ENCODE measurements at regions not wholly inside any gene's neighbourhood (a gene's known extent, or its start where the extent isn't known, plus 50 kb on each side); places are given as distances from the start of the nearest gene placed in this dataset.
"Not testable (repeated sequence)": the region's sequence is repeated elsewhere in the genome, so short reads cannot be mapped to it uniquely, and the experiment has no call there.

GRCh38 chr13:34357435-34358232, 539.7 kb downstream of the RFC3 start:
- no peak for ATAC-seq (replicated peaks)

GRCh38 chr13:34358811-34359513, 541.0 kb downstream of the RFC3 start:
- Mint-ChIP-seq H3K9me3 (peaks cover 0 to 3% of the 10 kb centered on the region in 2 donors), H3K27ac (no peak overlapping the region), H3K4me1 (peaks cover 0 to 2% of the 10 kb centered on the region in 2 donors), H3K27me3 (no peaks in the 10 kb centered on the region), H3K4me3 (no peak overlapping the region), H3K36me3 (no peaks in the 10 kb centered on the region)
- ATAC-seq (replicated peaks) (no peak), DNase-seq (no peak)

More at GRCh38 chr13:34357435-34358232, 539.7 kb downstream of the RFC3 start:
- H3K36me3 Mint-ChIP-seq: no peaks in the 10 kb centered on the region
- peaks cover 0 to 3% of the 10 kb centered on the region in 2 donors for H3K9me3 Mint-ChIP-seq
- no peaks in the 10 kb centered on the region for H3K27me3 Mint-ChIP-seq
- peaks cover 0 to 2% of the 10 kb centered on the region in 2 donors for H3K4me1 Mint-ChIP-seq
- H3K4me3 Mint-ChIP-seq: no peak overlapping the region
- H3K27ac Mint-ChIP-seq: no peak overlapping the region
- no peak for DNase-seq

GRCh38 chr13:34360702-34361101, 542.8 kb downstream of the RFC3 start:
- H3K36me3 Mint-ChIP-seq: no peaks in the 10 kb centered on the region
- DNase-seq (no peak), ATAC-seq (replicated peaks) (no peak)
- H3K9me3 Mint-ChIP-seq: peaks cover 0 to 3% of the 10 kb centered on the region in 2 donors
- no peaks in the 10 kb centered on the region for H3K27me3 Mint-ChIP-seq
- no peak overlapping the region for H3K27ac Mint-ChIP-seq
- H3K4me1 Mint-ChIP-seq: peaks cover 0 to 2% of the 10 kb centered on the region in 2 donors
- H3K4me3 Mint-ChIP-seq: no peak overlapping the region

- H3K4me3 Mint-ChIP-seq: no peak overlapping the region
- H3K4me1 Mint-ChIP-seq: peaks cover 0 to 2% of the 10 kb centered on the region in 2 donors
- no peaks in the 10 kb centered on the region for H3K27me3 Mint-ChIP-seq
- H3K27ac Mint-ChIP-seq: no peak overlapping the region
- ATAC-seq (replicated peaks) (no peak), DNase-seq (no peak)
- no peaks in the 10 kb centered on the region for H3K36me3 Mint-ChIP-seq
- H3K9me3 Mint-ChIP-seq: peaks cover 2 to 3% of the 10 kb centered on the region in 2 donors
Measured at GRCh38 chr13:34361560-34361959, 543.6 kb downstream of the RFC3 start.

- H3K4me1 Mint-ChIP-seq: no peaks in the 10 kb centered on the region
- peaks cover 2 to 6% of the 10 kb centered on the region in 2 donors for H3K9me3 Mint-ChIP-seq
- no peak for ATAC-seq (replicated peaks)
- H3K4me3 Mint-ChIP-seq: no peak overlapping the region
- no peak overlapping the region for H3K27ac Mint-ChIP-seq
- no peak for DNase-seq
- no peaks in the 10 kb centered on the region for H3K36me3 Mint-ChIP-seq
- H3K27me3 Mint-ChIP-seq: no peaks in the 10 kb centered on the region
Measured at GRCh38 chr13:34363266-34363665, 545.3 kb downstream of the RFC3 start.

- H3K36me3 Mint-ChIP-seq: no peaks in the 10 kb centered on the region
- no peak for ATAC-seq (replicated peaks)
Measured at GRCh38 chr13:34364633-34365032, 546.7 kb downstream of the RFC3 start.

GRCh38 chr13:34369931-34370330, 552.0 kb downstream of the RFC3 start:
- Mint-ChIP-seq H3K9me3 (peaks cover 3 to 6% of the 10 kb centered on the region in 2 donors), H3K27me3 (no peaks in the 10 kb centered on the region), H3K36me3 (no peaks in the 10 kb centered on the region), H3K27ac (no peak overlapping the region), H3K4me3 (no peak overlapping the region), H3K4me1 (no peaks in the 10 kb centered on the region)
- DNase-seq (no peak), ATAC-seq (replicated peaks) (no peak)

More at GRCh38 chr13:34364633-34365032, 546.7 kb downstream of the RFC3 start:
- Mint-ChIP-seq H3K9me3 (peaks cover 5 to 6% of the 10 kb centered on the region in 2 donors), H3K4me3 (no peak overlapping the region), H3K4me1 (no peaks in the 10 kb centered on the region), H3K27me3 (no peaks in the 10 kb centered on the region), H3K27ac (no peak overlapping the region)
- no peak for DNase-seq

GRCh38 chr13:34371108-34371507, 553.2 kb downstream of the RFC3 start:
- peaks cover 3 to 6% of the 10 kb centered on the region in 2 donors for H3K9me3 Mint-ChIP-seq
- H3K36me3 Mint-ChIP-seq: no peaks in the 10 kb centered on the region
- ATAC-seq (replicated peaks) (no peak), DNase-seq (no peak)
- H3K4me3 Mint-ChIP-seq: no peak overlapping the region
- H3K27ac Mint-ChIP-seq: no peak overlapping the region
- H3K27me3 Mint-ChIP-seq: no peaks in the 10 kb centered on the region
- no peaks in the 10 kb centered on the region for H3K4me1 Mint-ChIP-seq

GRCh38 chr13:34371645-34372395, 553.9 kb downstream of the RFC3 start:
- ATAC-seq (replicated peaks) (no peak), DNase-seq (no peak)
- no peaks in the 10 kb centered on the region for H3K4me1 Mint-ChIP-seq
- H3K4me3 Mint-ChIP-seq: no peak overlapping the region
- no peaks in the 10 kb centered on the region for H3K36me3 Mint-ChIP-seq
- peaks cover 0 to 3% of the 10 kb centered on the region in 2 donors for H3K9me3 Mint-ChIP-seq
- H3K27ac Mint-ChIP-seq: no peak overlapping the region
- no peaks in the 10 kb centered on the region for H3K27me3 Mint-ChIP-seq

GRCh38 chr13:34372581-34372980, 554.6 kb downstream of the RFC3 start:
- no peaks in the 10 kb centered on the region for H3K27me3 Mint-ChIP-seq
- ATAC-seq (replicated peaks): no peak

GRCh38 chr13:34376483-34376882, 558.5 kb downstream of the RFC3 start:
- ATAC-seq (replicated peaks) (no peak), DNase-seq (no peak)
- Mint-ChIP-seq H3K27me3 (no peaks in the 10 kb centered on the region), H3K4me1 (no peaks in the 10 kb centered on the region), H3K9me3 (no peaks in the 10 kb centered on the region), H3K4me3 (no peak overlapping the region), H3K27ac (no peak overlapping the region), H3K36me3 (no peaks in the 10 kb centered on the region)

More at GRCh38 chr13:34372581-34372980, 554.6 kb downstream of the RFC3 start:
- Mint-ChIP-seq H3K4me1 (no peaks in the 10 kb centered on the region), H3K36me3 (no peaks in the 10 kb centered on the region), H3K9me3 (peaks cover 0 to 3% of the 10 kb centered on the region in 2 donors), H3K27ac (no peak overlapping the region), H3K4me3 (no peak overlapping the region)
- DNase-seq: no peak

GRCh38 chr13:34381228-34381627, 560.8 kb upstream of the NBEA start:
- Mint-ChIP-seq H3K4me3 (no peak overlapping the region), H3K27ac (no peak overlapping the region), H3K36me3 (no peaks in the 10 kb centered on the region), H3K4me1 (no peaks in the 10 kb centered on the region), H3K27me3 (no peaks in the 10 kb centered on the region), H3K9me3 (peaks cover 0 to 1% of the 10 kb centered on the region in 2 donors)
- DNase-seq: no peak
- ATAC-seq (replicated peaks): no peak

- Mint-ChIP-seq H3K4me3 (no peak overlapping the region), H3K36me3 (no peaks in the 10 kb centered on the region), H3K9me3 (peaks cover 0 to 4% of the 10 kb centered on the region in 2 donors), H3K27me3 (no peaks in the 10 kb centered on the region), H3K27ac (no peak overlapping the region), H3K4me1 (no peaks in the 10 kb centered on the region)
- ATAC-seq (replicated peaks) (no peak), DNase-seq (no peak)
Measured at GRCh38 chr13:34383728-34384127, 558.3 kb upstream of the NBEA start.

GRCh38 chr13:34386229-34386628, 555.8 kb upstream of the NBEA start:
- ATAC-seq (replicated peaks); H3K27me3 Mint-ChIP-seq; H3K9me3 Mint-ChIP-seq; H3K36me3 Mint-ChIP-seq; H3K4me3 Mint-ChIP-seq; H3K4me1 Mint-ChIP-seq; H3K27ac Mint-ChIP-seq; DNase-seq: not testable (repeated sequence)
